CD14-positive monocyte (primary cell): ENCODE measurements at regions not wholly inside any gene's neighbourhood (a gene's known extent, or its start where the extent isn't known, plus 50 kb on each side); places are given as distances from the start of the nearest gene placed in this dataset.

Experiments used
- DNase-seq, 3 donors: peaks; one replicate each; pipeline ENCODE4 v3.0.0-alpha.2; 2011 to 2022
- H2AFZ ChIP-seq: 2 replicates; pipeline ENCODE4 v1.6.0; 2012; ENCODE audit warnings: mild to moderate bottlenecking, low read depth, low read length, inconsistent platforms; ENCODE audit not compliant: insufficient read depth, poor library complexity, severe bottlenecking
- H3K27ac ChIP-seq, 2 donors: 1 replicate in 1 of 2; 2 replicates in 1 of 2; pipeline ENCODE4 v1.5.1; 2012 to 2013; ENCODE audit warnings: low read length in 2 of 2, control low read depth in 1 of 2, inconsistent platforms in 1 of 2, low read depth in 1 of 2, mild to moderate bottlenecking in 1 of 2
- H3K27me3 ChIP-seq, 2 donors: one replicate each; pipeline versions ENCODE4 v1.6.0 to v1.6.1; 2011 to 2013; ENCODE audit warnings: low read length in 2 of 2; ENCODE audit not compliant: control insufficient read depth in 2 of 2, insufficient read depth in 2 of 2
- H3K36me3 ChIP-seq, 2 donors: replicated peaks in 1 of 2; 1 replicate in 1 of 2; 2 replicates in 1 of 2; pipeline versions ENCODE4 v1.5.1 to v1.6.1; 2012 to 2013; ENCODE audit warnings: low read length in 2 of 2, control low read depth in 1 of 2, inconsistent platforms in 1 of 2, mild to moderate bottlenecking in 1 of 2; ENCODE audit not compliant: insufficient read depth in 2 of 2, control insufficient read depth in 1 of 2
- H3K4me1 ChIP-seq, 2 donors: 1 replicate in 1 of 2; 2 replicates in 1 of 2; pipeline versions ENCODE4 v1.5.1 to v1.6.1; 2012 to 2013; ENCODE audit warnings: low read length in 2 of 2, control low read depth in 1 of 2, inconsistent platforms in 1 of 2, mild to moderate bottlenecking in 1 of 2, moderate library complexity in 1 of 2; ENCODE audit not compliant: insufficient read depth in 2 of 2, control insufficient read depth in 1 of 2
- H3K4me2 ChIP-seq: replicated peaks from 2 replicates; pipeline ENCODE3; 2012; ENCODE audit warnings: low read length, moderate library complexity, mild to moderate bottlenecking; ENCODE audit not compliant: poor library complexity, severe bottlenecking; ENCODE audit errors: extremely low read depth
- H3K4me3 ChIP-seq, 3 experiments: fragments of 200-600 bp in 1 of 3; sonication (generic) in 1 of 3; replicated peaks in 1 of 3; 1 replicate in 2 of 3; 2 replicates in 1 of 3; pipeline ENCODE4 v1.5.1; 2011 to 2013; ENCODE audit warnings: low read length in 3 of 3, mild to moderate bottlenecking in 3 of 3, control low read depth in 2 of 3, low read depth in 2 of 3, inconsistent platforms in 1 of 3, moderate library complexity in 1 of 3
- H3K79me2 ChIP-seq: 2 replicates; pipeline ENCODE4 v1.6.0; 2012; ENCODE audit warnings: mild to moderate bottlenecking, control low read depth, inconsistent platforms, low read length, moderate library complexity; ENCODE audit not compliant: insufficient read depth
- H3K9ac ChIP-seq: 2 replicates; pipeline ENCODE4 v1.6.0; 2017; ENCODE audit warnings: low read length, mild to moderate bottlenecking; ENCODE audit not compliant: insufficient read depth, poor library complexity, severe bottlenecking
- H3K9me3 ChIP-seq, 2 donors: replicated peaks in 1 of 2; 1 replicate in 1 of 2; 2 replicates in 1 of 2; pipeline versions ENCODE4 v1.5.1 to v1.6.1; 2012 to 2013; ENCODE audit warnings: low read length in 2 of 2, control low read depth in 1 of 2; ENCODE audit not compliant: control insufficient read depth in 1 of 2, insufficient read depth in 1 of 2
- H4K20me1 ChIP-seq: 2 replicates; pipeline ENCODE4 v1.6.0; 2012; ENCODE audit warnings: mild to moderate bottlenecking, low read length, control low read depth, moderate library complexity; ENCODE audit not compliant: insufficient read depth
- H3K27ac Mint-ChIP-seq, 7 donors: one replicate each; pipeline ENCODE4 v1.8.0; 2020; ENCODE audit warnings: mild to moderate bottlenecking in 7 of 7, mixed read lengths in 7 of 7, moderate library complexity in 6 of 7, inconsistent platforms in 2 of 7
- H3K27me3 Mint-ChIP-seq, 3 donors: one replicate each; pipeline ENCODE4 v1.8.0; 2021 to 2022; ENCODE audit warnings: low read depth in 3 of 3, mild to moderate bottlenecking in 3 of 3, mixed read lengths in 3 of 3, moderate library complexity in 3 of 3, inconsistent platforms in 1 of 3
- H3K36me3 Mint-ChIP-seq, 2 donors: one replicate each; pipeline ENCODE4 v1.8.0; 2020; ENCODE audit warnings: mixed read lengths in 2 of 2, inconsistent platforms in 1 of 2, mild to moderate bottlenecking in 1 of 2
- H3K4me1 Mint-ChIP-seq: one replicate; pipeline ENCODE4 v1.8.0; 2020; ENCODE audit warnings: mild to moderate bottlenecking, mixed read lengths
- H3K4me3 Mint-ChIP-seq, 2 donors: one replicate each; pipeline ENCODE4 v1.8.0; 2020; ENCODE audit warnings: mild to moderate bottlenecking in 2 of 2, mixed read lengths in 2 of 2, moderate library complexity in 1 of 2
- H3K9me3 Mint-ChIP-seq, 7 donors: one replicate each; pipeline ENCODE4 v1.8.0; 2020 to 2022; ENCODE audit warnings: mixed read lengths in 7 of 7, mild to moderate bottlenecking in 6 of 7, moderate library complexity in 6 of 7, inconsistent platforms in 2 of 7
- CTCF ChIP-seq: fragments of 200-600 bp; IDR thresholded peaks from one replicate; pipeline ENCODE4 v1.8.0; 2022; ENCODE audit warnings: antibody characterized with exemption, mild to moderate bottlenecking
- WGBS: methylation state at CpG from one replicate; pipeline ENCODE4 v1.1.5; 2013; ENCODE audit warnings: missing lambda C conversion rate; ENCODE audit not compliant: insufficient coverage; 5-methylcytosine and 5-hydroxymethylcytosine counted together
- intact Hi-C, 2 donors: fragments of 100-400 bp; cut with micrococcal nuclease; formaldehyde crosslinking; loops; one replicate each; pipeline versions ENCODE4 v1.15.0 to v1.15.1; 2023

DNA sequence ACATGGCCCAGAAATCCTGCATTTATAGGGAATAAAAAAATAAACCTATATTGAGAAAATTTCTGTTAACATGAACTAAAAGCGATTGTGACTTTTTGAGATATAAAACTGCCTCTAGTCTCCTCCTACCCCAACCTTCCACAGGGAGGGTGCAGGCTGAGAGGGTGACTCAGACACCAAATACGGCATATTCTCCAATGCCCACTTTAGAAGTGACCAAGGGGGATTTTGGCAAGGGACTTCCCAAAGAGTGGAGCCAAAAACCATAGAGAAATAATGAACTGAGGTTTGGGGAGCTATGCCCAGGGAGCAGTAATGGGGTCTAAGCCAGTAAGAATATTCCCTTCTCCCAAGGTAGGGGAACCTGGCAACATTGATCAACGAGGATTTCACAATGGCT, 124.9 kb upstream of the ZC3H12C start:
- Histone ChIP-seq H3K4me2 (no peak overlapping the region), H2AFZ (no peak overlapping the region), H3K4me3 (no peak overlapping the region), H3K27ac (no peak overlapping the region), H3K9me3 (no peaks in the 10 kb centered on the region), H3K36me3 (no peaks in the 10 kb centered on the region), H3K79me2 (no peaks in the 10 kb centered on the region), H3K4me1 (peaks cover 27 to 30% of the 10 kb centered on the region in 2 donors), H3K9ac (no peak overlapping the region), H4K20me1 (no peaks in the 10 kb centered on the region), H3K27me3 (no peaks in the 10 kb centered on the region)
- peak in 1 of 3 donors; percentile 30 for DNase-seq
- intact Hi-C loops, result no loop called here
- H3K9me3 Mint-ChIP-seq, result peaks cover 0 to 7% (median 4%) of the 10 kb centered on the region in 7 donors
- no CpG with 5 or more reads among the region's 3 CpGs for WGBS
- TF ChIP-seq CTCF, result no peak
- no peaks in the 10 kb centered on the region for H3K36me3 Mint-ChIP-seq
- H3K27ac Mint-ChIP-seq, result no peak overlapping the region
- H3K4me1 Mint-ChIP-seq, result peaks cover 31% of the 10 kb centered on the region
- H3K27me3 Mint-ChIP-seq, result peaks cover 0 to 3% (median 0%) of the 10 kb centered on the region in 3 donors
- no peak overlapping the region for H3K4me3 Mint-ChIP-seq

DNA sequence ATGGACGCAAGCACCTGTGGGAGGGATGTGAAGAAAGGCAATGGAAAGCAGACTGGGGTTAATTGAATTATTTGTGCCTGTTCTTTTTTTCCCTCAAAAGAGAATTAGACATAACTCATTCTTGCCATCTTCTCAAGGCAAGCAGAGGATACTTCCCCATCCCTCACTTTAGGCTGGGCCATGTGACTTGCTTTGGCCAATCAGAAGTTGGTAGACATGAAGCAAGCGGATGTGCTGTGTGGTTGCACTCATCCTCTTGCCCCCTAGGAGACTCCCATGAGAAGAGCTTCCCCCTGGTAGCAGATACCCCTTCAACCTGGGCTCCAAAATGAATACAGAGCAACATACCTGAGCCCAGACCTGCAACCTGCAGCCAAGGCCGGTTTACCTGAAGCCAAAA, 124.4 kb upstream of the ZC3H12C start:
- Histone ChIP-seq H3K9ac (no peak overlapping the region), H3K4me2 (no peak overlapping the region), H3K79me2 (no peaks in the 10 kb centered on the region), H3K4me3 (no peak overlapping the region), H3K36me3 (no peaks in the 10 kb centered on the region), H3K27ac (no peak overlapping the region), H3K4me1 (peaks cover 30 to 32% of the 10 kb centered on the region in 2 donors), H3K27me3 (no peaks in the 10 kb centered on the region), H4K20me1 (no peaks in the 10 kb centered on the region), H2AFZ (no peak overlapping the region), H3K9me3 (no peaks in the 10 kb centered on the region)
- intact Hi-C loops, result no loop called here
- H3K36me3 Mint-ChIP-seq, result no peaks in the 10 kb centered on the region
- no peak overlapping the region for H3K4me3 Mint-ChIP-seq
- no peak for TF ChIP-seq CTCF
- H3K4me1 Mint-ChIP-seq, result peaks cover 35% of the 10 kb centered on the region
- peaks cover 0 to 3% (median 0%) of the 10 kb centered on the region in 3 donors for H3K27me3 Mint-ChIP-seq
- no CpG with 5 or more reads among the region's 3 CpGs for WGBS
- peak in 1 of 3 donors; percentile 22 for DNase-seq
- H3K9me3 Mint-ChIP-seq, result peaks cover 0 to 7% (median 4%) of the 10 kb centered on the region in 7 donors
- H3K27ac Mint-ChIP-seq, result peak overlapping the region in 1 of 7 donors; percentile 48
